ENCODE measurements at regions not wholly inside any gene's neighbourhood (a gene's known extent, or its start where the extent isn't known, plus 50 kb on each side); places are given as distances from the start of the nearest gene placed in this dataset.

GRCh38 chr5:174281855-174282254 lies 236.3 kb downstream of the NSG2 start:
- TF ChIP-seq CTCF (IDR thresholded peaks at IDR 0.05; ENCODE audit: insufficient read depth, low read length) = no peak
- TF ChIP-seq REST (IDR thresholded peaks at IDR 0.05; ENCODE audit: insufficient replicate concordance, low read depth) = no peak
- no peak for TF ChIP-seq POLR2AphosphoS5 (IDR thresholded peaks at IDR 0.05; ENCODE audit: low read depth)
- TF ChIP-seq GABPA (IDR thresholded peaks at IDR 0.05; ENCODE audit: low read depth) = no peak
- no peak for TF ChIP-seq SPI1 (IDR thresholded peaks at IDR 0.05; ENCODE audit: borderline replicate concordance, low read depth)
